Motor neuron (in vitro differentiated cells): ENCODE measurements at regions not wholly inside any gene's neighbourhood (a gene's known extent, or its start where the extent isn't known, plus 50 kb on each side); places are given as distances from the start of the nearest gene placed in this dataset.

Experiments used
- ATAC-seq, 8 experiments: fragments of 200-7000 bp; cut with Tn5 transposase; replicated peaks in 6 of 8; 2 replicates each; pipeline ENCODE4 v1.8.0; 2021; ENCODE audit warnings: mild to moderate bottlenecking in 8 of 8, moderate library complexity in 8 of 8
- H3K27ac ChIP-seq, 2 donors: fragments of 250-450 bp; sonication (Bioruptor Pico); 2 replicates each; pipeline ENCODE4 v1.9.0; 2021; ENCODE audit warnings: antibody characterized with exemption in 2 of 2, mild to moderate bottlenecking in 2 of 2, moderate library complexity in 1 of 2
- H3K4me1 ChIP-seq, 2 donors: fragments of 250-450 bp; sonication (Bioruptor Pico); replicated peaks in 1 of 2; 2 replicates each; pipeline ENCODE4 v1.6.1; 2021; ENCODE audit warnings: antibody characterized with exemption in 2 of 2, mild to moderate bottlenecking in 2 of 2, moderate library complexity in 1 of 2
- H3K4me3 ChIP-seq, 5 donors: fragments of 250-450 bp; sonication (Bioruptor Pico); 2 replicates each; pipeline ENCODE4 v1.9.0; 2021; ENCODE audit warnings: antibody characterized with exemption in 5 of 5, mild to moderate bottlenecking in 5 of 5, moderate library complexity in 4 of 5
- WGBS, 10 experiments: fragments of 450-650 bp; shearing (Covaris generic); methylation state at CpG; one replicate each; pipeline ENCODE4 v1.0.0; 2022; 5-methylcytosine and 5-hydroxymethylcytosine counted together
- in situ Hi-C, 9 experiments: fragments of 400-800 bp; cut with MboI; loops; one replicate each; pipeline ENCODE4 v1.15.0; 2021; ENCODE audit warnings: low sequenced_read_pairs in 9 of 9, low pct_unique_long_range_greater_than_20kb in 2 of 9; ENCODE audit not compliant: unreplicated experiment in 9 of 9

GRCh38 chr18:51848702-51849101 is 491.3 kb upstream of the DCC start:
- Histone ChIP-seq H3K4me3 (no peak overlapping the region), H3K27ac (no peak overlapping the region), H3K4me1 (peaks cover 0 to 2% of the 10 kb centered on the region in 2 donors)
- in situ Hi-C loops: no loop called here
- ATAC-seq: no peak
- WGBS, 10 experiments: 17 to 93% (median 87%) methylated on average over 1 to 2 of the region's 2 CpGs; no CpG with 5 or more reads in 2 of the 10 experiments

- in situ Hi-C loops: no loop called here
- Histone ChIP-seq H3K4me3 (no peak overlapping the region), H3K27ac (no peak overlapping the region), H3K4me1 (peaks cover 0 to 2% of the 10 kb centered on the region in 2 donors)
- no peak for ATAC-seq
Measured at GRCh38 chr18:51852681-51853080, 487.3 kb upstream of the DCC start.

GRCh38 chr18:51857989-51858388 is 482.0 kb upstream of the DCC start:
- Histone ChIP-seq H3K4me3 (no peak overlapping the region), H3K4me1 (no peaks in the 10 kb centered on the region), H3K27ac (no peak overlapping the region)
- in situ Hi-C loops: no loop called here
- peak in 5 of 8 experiments; percentile 75 to 99 (median 94) for ATAC-seq
- 0 to 63% (median 7%) methylated on average over 1 to 4 of the region's 5 CpGs; no CpG with 5 or more reads in 2 of the 10 experiments for WGBS, 10 experiments

- 20 to 100% (median 88%) methylated on average over 1 to 2 of the region's 2 CpGs; no CpG with 5 or more reads in 5 of the 10 experiments for WGBS, 10 experiments
- H3K4me3 ChIP-seq: no peak overlapping the region
- in situ Hi-C loops: no loop called here
- ATAC-seq: no peak
- H3K27ac ChIP-seq: no peak overlapping the region
- H3K4me1 ChIP-seq: no peaks in the 10 kb centered on the region
Measured at GRCh38 chr18:51861046-51861445, 479.0 kb upstream of the DCC start.

- H3K4me1 ChIP-seq: no peaks in the 10 kb centered on the region
- H3K27ac ChIP-seq: no peak overlapping the region
- H3K4me3 ChIP-seq: no peak overlapping the region
- ATAC-seq: no peak
- 11 to 100% (median 83%) methylated on average over 1 to 4 of the region's 4 CpGs for WGBS, 10 experiments
- in situ Hi-C loops: no loop called here
Measured at GRCh38 chr18:51862051-51862715, 477.8 kb upstream of the DCC start.

GRCh38 chr18:51864219-51864965 is 475.6 kb upstream of the DCC start:
- WGBS, 10 experiments: 0 to 100% (median 89%) methylated on average over 1 to 8 of the region's 36 CpGs; no CpG with 5 or more reads in 2 of the 10 experiments
- in situ Hi-C loops: no loop called here
- no peak overlapping the region for H3K4me3 ChIP-seq
- ATAC-seq: no peak
- H3K27ac ChIP-seq: no peak overlapping the region
- no peaks in the 10 kb centered on the region for H3K4me1 ChIP-seq

GRCh38 chr18:51865538-51865937 is 474.5 kb upstream of the DCC start:
- Histone ChIP-seq H3K4me3 (no peak overlapping the region), H3K27ac (no peak overlapping the region), H3K4me1 (no peaks in the 10 kb centered on the region)
- 33 to 100% (median 87%) methylated on average over 1 of the region's 1 CpG; no CpG with 5 or more reads in 2 of the 10 experiments for WGBS, 10 experiments
- in situ Hi-C loops: no loop called here
- ATAC-seq: no peak

- no peak for ATAC-seq
- in situ Hi-C loops: no loop called here
- no peaks in the 10 kb centered on the region for H3K4me1 ChIP-seq
- H3K27ac ChIP-seq: no peak overlapping the region
- H3K4me3 ChIP-seq: no peak overlapping the region
Measured at GRCh38 chr18:51867767-51868166, 472.2 kb upstream of the DCC start.

GRCh38 chr18:51878724-51879123 is 461.3 kb upstream of the DCC start:
- Histone ChIP-seq H3K27ac (no peak overlapping the region), H3K4me3 (no peak overlapping the region), H3K4me1 (no peaks in the 10 kb centered on the region)
- no peak for ATAC-seq
- in situ Hi-C loops: no loop called here
- 0 to 100% (median 67%) methylated on average over 1 of the region's 1 CpG; no CpG with 5 or more reads in 1 of the 10 experiments for WGBS, 10 experiments

GRCh38 chr18:51879329-51879728 is 460.7 kb upstream of the DCC start:
- no peaks in the 10 kb centered on the region for H3K4me1 ChIP-seq
- H3K4me3 ChIP-seq: no peak overlapping the region
- in situ Hi-C loops: no loop called here
- 0 to 100% (median 60%) methylated on average over 1 of the region's 1 CpG; no CpG with 5 or more reads in 3 of the 10 experiments for WGBS, 10 experiments
- no peak overlapping the region for H3K27ac ChIP-seq
- no peak for ATAC-seq

- Histone ChIP-seq H3K4me3 (no peak overlapping the region), H3K4me1 (no peaks in the 10 kb centered on the region), H3K27ac (no peak overlapping the region)
- 0 to 92% (median 60%) methylated on average over 1 to 2 of the region's 2 CpGs; no CpG with 5 or more reads in 3 of the 10 experiments for WGBS, 10 experiments
- in situ Hi-C loops: no loop called here
- ATAC-seq: no peak
Measured at GRCh38 chr18:51881394-51881793, 458.6 kb upstream of the DCC start.

- Histone ChIP-seq H3K27ac (no peak overlapping the region), H3K4me3 (no peak overlapping the region), H3K4me1 (no peaks in the 10 kb centered on the region)
- in situ Hi-C loops: no loop called here
- no peak for ATAC-seq
- 0 to 100% (median 50%) methylated on average over 1 to 3 of the region's 4 CpGs; no CpG with 5 or more reads in 5 of the 10 experiments for WGBS, 10 experiments
Measured at GRCh38 chr18:51884039-51884438, 456.0 kb upstream of the DCC start.

GRCh38 chr18:51890762-51891161 is 449.2 kb upstream of the DCC start:
- no peak for ATAC-seq
- in situ Hi-C loops: no loop called here
- no peak overlapping the region for H3K27ac ChIP-seq
- no peak overlapping the region for H3K4me3 ChIP-seq
- peaks cover 0 to 2% of the 10 kb centered on the region in 2 donors for H3K4me1 ChIP-seq
- 0 to 100% (median 50%) methylated on average over 1 to 3 of the region's 3 CpGs; no CpG with 5 or more reads in 1 of the 10 experiments for WGBS, 10 experiments
